NB4 (cell line): ENCODE measurements at regions not wholly inside any gene's neighbourhood (a gene's known extent, or its start where the extent isn't known, plus 50 kb on each side); places are given as distances from the start of the nearest gene placed in this dataset.

Experiments used
- POLR2A ChIP-seq: IDR thresholded peaks from 2 replicates; pipeline ENCODE4 v1.6.1; 2011; ENCODE audit warnings: mild to moderate bottlenecking; ENCODE audit not compliant: insufficient read length; ENCODE audit errors: extremely low read depth
- TF ChIP-seq, protein P1 (sequence below): IDR thresholded peaks from one replicate; pipeline ENCODE4 v1.5.1; 2012; ENCODE audit warnings: low read depth, low read length

DNA sequence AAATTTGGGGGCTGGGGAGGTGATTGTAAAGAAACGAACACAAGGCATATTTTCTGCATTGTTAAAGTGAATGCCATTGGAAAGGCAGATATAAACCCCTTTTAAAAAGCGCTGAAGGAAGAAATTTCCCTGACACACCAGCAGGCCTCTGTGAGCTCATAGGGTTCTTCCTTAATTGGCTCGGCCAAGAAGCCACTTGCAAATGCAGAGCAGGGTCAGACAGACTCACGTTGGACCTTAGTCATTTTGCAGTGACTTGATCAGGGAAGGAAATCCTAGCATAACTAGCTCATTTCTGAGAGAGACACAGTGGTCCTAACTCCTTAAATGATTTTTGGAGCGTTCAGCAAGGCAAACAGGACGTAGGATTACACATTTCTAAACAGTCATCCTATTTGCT lies 1461.4 kb downstream of the GATA3 start:
- TF ChIP-seq, protein P1, sequence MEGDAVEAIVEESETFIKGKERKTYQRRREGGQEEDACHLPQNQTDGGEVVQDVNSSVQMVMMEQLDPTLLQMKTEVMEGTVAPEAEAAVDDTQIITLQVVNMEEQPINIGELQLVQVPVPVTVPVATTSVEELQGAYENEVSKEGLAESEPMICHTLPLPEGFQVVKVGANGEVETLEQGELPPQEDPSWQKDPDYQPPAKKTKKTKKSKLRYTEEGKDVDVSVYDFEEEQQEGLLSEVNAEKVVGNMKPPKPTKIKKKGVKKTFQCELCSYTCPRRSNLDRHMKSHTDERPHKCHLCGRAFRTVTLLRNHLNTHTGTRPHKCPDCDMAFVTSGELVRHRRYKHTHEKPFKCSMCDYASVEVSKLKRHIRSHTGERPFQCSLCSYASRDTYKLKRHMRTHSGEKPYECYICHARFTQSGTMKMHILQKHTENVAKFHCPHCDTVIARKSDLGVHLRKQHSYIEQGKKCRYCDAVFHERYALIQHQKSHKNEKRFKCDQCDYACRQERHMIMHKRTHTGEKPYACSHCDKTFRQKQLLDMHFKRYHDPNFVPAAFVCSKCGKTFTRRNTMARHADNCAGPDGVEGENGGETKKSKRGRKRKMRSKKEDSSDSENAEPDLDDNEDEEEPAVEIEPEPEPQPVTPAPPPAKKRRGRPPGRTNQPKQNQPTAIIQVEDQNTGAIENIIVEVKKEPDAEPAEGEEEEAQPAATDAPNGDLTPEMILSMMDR = no peak
- no peak for TF ChIP-seq POLR2A
